NCI-H146 (cell line): ENCODE measurements at regions not wholly inside any gene's neighbourhood (a gene's known extent, or its start where the extent isn't known, plus 50 kb on each side); places are given as distances from the start of the nearest gene placed in this dataset.

ENCODE experiments used
- DNase-seq: peaks from one replicate; lab custom pipeline; 2025; lab: John Stamatoyannopoulos, UW

DNA sequence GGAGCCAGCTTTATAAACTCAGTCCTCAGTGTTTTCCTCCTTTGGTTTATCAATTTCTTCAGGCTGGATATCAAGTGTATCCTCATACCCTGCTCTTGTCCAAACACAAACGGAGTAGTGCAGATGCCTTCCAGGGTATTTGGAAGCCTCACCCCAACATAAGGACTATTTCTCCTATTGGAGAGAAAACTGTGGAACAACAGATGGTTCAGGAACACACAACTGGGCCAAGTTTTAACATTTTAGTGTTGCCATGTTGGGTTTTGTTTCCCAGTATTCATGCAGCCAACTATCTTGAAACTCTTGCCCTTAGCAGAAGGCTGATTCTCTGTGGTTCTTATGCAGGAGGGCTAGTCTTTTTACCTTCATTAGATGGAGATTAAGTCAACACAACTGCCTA is 398.1 kb downstream of the GABRB3 start:
- no peak for DNase-seq

DNA sequence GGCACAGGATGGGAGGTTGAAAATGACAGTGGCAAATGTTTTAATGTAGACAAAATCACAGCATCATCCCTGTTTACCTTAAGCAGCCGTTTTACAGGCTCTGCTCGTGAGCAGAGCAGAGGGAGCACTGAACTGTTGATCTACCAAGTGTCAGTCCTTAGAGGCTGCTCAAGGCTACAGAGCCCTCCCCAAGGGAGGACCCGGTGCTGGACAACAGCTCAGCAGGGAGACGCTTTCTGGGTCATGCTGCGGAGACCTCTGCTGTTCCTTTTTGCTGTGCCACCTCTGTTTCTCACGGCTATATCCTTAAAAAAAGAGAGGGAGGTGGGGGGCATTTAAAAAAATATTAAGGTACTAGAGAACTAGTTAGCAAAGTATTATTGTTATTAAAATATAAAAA is 400.2 kb downstream of the GABRB3 start:
- DNase-seq: no peak

GRCh38 chr15:26365077-26365476 is 407.8 kb downstream of the GABRB3 start:
- DNase-seq: no peak

GRCh38 chr15:26359855-26360254 is 413.0 kb downstream of the GABRB3 start:
- no peak for DNase-seq

- DNase-seq: no peak
Measured at GRCh38 chr15:26358708-26359107, 414.2 kb downstream of the GABRB3 start.

- no peak for DNase-seq
Measured at GRCh38 chr15:26357653-26358052, 415.2 kb downstream of the GABRB3 start.

- no peak for DNase-seq
Measured at GRCh38 chr15:26355472-26356074, 417.3 kb downstream of the GABRB3 start.

DNA sequence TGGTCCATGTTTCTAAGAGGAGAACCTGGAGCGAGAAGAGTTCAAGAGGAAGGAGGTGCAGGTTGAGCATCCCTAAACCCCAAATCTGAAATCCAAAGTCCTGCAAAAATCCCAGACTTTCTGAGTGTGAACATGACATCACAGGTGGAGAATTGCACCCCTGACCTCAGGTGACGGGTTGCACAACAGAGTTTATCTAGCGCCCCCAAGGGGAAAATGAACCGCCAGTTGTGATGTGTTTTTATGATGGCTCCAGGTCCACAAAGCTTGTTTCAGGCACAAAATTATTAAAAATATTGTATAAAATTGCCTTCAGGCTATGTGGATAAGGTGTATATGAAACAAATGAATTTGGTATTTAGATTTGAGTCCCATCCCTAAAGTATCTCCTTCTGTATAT is 420.0 kb downstream of the GABRB3 start:
- DNase-seq: no peak

GRCh38 chr15:26352406-26352805 is 420.5 kb downstream of the GABRB3 start:
- no peak for DNase-seq

DNA sequence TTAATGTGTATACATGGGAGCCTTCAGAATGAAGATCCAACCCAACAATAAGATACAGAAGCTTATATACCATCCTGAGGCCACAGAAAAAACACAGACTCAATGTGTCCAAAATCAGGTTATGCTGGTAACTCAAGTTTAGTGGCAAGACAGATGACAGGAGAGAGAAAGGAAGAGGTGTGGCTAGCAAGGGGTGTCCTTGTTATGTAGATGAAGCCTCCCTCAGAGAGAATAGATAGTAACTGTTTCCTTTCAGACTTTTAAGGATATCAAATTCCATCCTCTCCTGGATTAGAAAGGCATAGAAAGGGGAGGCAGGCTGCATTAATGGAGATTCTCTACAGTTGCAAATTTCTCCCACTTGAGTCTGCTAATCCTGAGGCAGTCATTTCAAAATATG is 447.4 kb downstream of the GABRB3 start:
- DNase-seq: no peak

DNA sequence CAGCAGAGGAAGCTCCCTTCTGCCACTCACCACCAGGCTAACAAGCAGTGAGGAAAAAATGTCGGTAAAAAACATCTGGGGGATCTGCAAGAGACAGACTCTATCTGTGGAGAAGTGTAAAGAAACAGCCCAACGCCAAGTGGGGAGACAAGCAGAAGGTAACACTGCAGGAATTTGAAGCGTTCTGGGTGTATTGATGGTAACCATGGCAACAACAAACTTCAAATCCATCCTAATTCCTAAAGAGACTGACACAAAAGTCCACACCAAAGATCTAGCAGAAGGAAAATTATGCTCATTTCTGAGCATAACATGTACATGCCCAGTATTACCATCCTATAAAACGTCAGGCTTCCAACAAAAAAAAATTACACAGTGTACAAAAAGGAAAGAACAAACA is 449.3 kb downstream of the GABRB3 start:
- no peak for DNase-seq

DNA sequence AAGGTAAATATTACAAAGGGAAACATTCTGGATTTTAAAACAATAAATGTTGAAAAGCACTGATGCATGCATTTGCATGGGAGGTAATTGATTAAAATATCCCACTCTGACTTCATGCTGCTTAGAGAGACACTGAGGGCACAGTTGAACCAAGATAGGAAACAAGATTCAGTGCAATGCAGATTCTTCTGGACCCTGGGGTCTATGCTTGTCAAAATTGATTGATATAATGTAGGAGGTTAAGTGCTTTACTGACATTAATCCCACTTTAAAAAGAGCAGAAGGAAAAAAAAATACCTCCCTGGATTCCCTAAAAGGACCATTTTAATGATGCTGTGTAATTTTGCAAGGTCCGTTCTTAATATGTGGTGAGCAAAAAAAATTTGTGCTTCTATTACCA is 454.2 kb downstream of the GABRB3 start:
- DNase-seq: no peak

DNA sequence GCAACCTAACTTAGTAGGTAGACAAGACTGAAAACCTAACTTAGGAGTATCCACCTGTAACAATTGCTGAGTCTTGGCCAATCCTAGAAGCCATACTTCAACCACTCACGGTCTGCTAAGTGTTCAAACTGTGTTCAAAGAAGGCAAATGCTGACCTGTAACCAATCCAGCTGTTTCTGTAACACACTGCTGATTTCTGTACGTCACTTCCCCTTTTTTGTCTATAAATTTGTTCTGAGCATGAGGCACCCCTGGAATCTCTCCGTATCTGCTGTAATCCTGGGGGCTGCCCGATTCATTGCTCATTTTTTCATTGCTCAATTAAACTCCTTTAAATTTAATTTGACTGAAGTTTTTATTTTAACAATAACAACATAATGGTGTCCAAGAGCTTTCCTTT is 451.4 kb upstream of the ATP10A start:
- no peak for DNase-seq

GRCh38 chr15:26311710-26312236 is 448.6 kb upstream of the ATP10A start:
- no peak for DNase-seq

DNA sequence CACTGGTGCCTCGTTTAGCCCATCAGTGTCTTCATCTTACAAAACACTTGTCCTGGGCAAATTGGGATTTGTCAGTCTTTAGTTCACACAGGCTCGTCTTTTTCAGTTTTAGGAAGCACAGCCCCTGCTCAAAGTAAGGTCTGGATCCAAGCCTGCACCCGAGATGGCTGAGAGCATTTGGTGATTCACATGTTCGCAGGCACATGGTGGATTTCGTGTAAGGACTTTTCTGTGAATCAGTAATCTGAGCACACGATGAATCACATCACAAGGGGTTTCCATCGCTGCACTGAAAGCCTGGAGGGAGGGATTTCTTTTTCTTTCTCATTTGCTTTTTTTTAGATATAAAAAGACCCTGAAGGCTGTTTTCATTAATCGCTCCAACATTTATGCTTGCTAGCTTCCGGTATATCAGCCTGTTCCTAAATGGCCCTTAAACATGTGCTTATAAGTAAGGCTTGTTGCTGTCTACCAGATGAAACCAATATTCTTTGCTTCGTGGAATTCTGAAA is 435.6 kb upstream of the ATP10A start:
- DNase-seq: no peak

DNA sequence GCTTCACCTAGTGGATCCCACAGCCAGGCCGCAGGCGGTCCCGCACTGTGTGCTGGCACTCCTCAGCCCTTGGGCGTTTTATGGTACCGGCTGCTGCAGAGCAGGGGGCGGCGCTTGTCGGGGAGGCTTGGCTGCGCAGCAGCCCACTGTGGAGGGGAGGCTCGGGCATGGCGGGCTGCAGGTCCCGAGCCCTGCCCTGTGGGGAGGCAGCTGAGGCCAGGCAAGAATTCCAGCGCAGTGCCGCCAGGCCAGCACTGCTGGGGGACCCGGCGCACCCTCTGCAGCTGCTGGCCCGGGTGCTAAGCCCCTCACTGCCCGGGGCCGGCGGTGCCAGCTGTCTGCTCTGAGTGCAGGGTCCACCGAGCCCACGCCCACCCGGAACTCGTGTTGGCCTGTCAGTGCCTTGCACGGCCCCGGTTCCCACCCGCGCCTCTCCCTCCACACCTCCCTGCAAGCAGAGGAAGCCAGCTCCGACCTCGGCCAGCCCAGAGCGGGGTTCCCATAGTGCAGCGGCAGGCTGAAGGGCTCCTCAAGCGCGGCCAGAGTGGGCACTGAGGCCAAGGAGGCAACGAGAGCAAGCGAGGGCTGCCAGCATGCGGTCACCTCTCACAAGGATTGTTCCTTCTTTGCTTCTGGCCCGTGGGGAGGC is 435.0 kb upstream of the ATP10A start:
- no peak for DNase-seq

GRCh38 chr15:26295336-26296085 is 432.4 kb upstream of the ATP10A start:
- no peak for DNase-seq

- DNase-seq: no peak
Measured at GRCh38 chr15:26294059-26294689, 431.0 kb upstream of the ATP10A start.

GRCh38 chr15:26287381-26287780 is 424.3 kb upstream of the ATP10A start:
- DNase-seq: no peak

DNA sequence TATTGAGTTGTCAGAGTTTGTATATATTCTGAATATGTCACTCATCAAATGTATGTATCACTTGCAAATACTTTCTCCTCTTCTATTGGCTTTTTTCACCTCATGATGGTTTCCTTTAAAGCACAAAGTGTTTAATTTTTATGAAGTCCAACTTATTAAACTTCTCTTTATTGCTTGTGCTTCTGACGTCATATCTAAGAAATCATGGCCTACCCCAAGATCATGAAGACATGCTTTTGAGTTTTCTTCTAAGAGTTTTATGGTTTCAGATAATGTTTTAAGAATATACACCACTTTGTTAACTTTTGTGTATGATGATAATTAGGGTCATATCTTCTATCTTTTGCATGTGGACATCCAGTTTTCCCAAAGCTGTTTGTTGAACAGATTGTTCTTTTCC is 417.2 kb upstream of the ATP10A start:
- no peak for DNase-seq

DNA sequence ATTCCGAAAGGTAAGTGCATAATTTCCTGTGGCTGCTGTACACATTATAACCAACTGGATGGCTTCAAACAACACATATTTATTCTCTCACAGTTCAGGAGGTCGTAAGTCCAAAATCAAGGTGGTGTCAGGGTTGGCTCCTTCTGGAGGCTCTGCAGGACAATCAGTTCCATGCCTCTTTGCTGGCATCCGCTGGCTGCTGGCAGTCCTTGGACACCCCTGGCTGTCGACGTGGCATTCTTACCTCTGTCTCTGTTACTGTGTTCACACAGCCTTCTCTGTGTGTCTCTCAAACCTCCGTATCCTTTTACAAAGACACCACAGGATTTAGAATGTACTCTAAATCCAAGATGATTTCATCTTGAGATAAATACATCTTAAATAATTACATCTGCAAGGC is 398.8 kb upstream of the ATP10A start:
- DNase-seq: no peak

- no peak for DNase-seq
Measured at GRCh38 chr15:26261413-26261812, 398.3 kb upstream of the ATP10A start.
